ENCODE measurements at regions not wholly inside any gene's neighbourhood (a gene's known extent, or its start where the extent isn't known, plus 50 kb on each side); places are given as distances from the start of the nearest gene placed in this dataset.

DNA sequence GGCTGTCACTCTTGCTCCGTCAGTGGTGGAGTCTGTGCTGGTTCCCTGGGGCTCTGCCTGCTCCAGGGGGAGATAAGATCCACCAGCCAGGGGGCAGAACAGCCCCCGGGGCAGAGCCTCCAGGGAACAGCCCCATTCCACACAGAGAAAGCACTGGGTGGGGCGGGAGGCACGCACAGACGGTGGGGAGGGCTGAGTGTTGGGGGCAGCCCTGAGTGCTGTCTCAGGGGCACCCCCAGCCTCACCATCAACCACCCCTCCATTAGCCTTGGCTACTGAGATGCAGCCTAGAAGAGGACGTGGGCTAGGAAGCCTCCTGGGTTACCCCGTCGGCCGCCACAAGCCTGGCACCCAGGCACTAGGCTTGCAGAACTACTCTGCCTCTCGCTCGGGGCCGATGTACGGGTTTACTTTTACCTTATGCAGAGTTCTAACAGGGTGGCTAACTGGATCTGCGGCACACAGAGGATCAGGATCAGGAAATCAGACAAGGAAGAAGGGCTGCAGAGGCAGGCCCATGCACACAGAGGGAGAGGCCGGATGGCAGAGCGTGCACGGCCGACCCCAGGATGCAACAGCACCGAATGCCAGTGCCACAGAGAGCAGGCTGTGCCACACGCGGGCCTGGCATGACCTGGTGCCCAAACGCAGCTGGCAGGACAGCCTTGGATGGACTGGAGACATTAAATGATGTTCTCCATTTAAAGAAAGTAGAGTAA lies 140.5 kb downstream of the CTTN start:
- no peaks in the 10 kb centered on the region for H3K36me3 ChIP-seq (ENCODE audit: control insufficient read depth, insufficient read depth, low read length)
- ATAC-seq (no peak), FAIRE-seq (no peak), DNase-seq (ENCODE audit: extremely low read depth in 1 of 4, low spot score in 3 of 4) (no peak)
- BruUV-seq (replicated peaks), result no TSS peak
- 0 out of 5 replicates have a peak, but pooled peaks cover 0 to 4% of the 10 kb centered on the region in 2 experiments for H3K4me1 ChIP-seq (replicated peaks in 1 of 2; ENCODE audit: control insufficient read depth in 2 of 2, insufficient read depth in 2 of 2, low read length in 2 of 2)
- H3K9ac ChIP-seq (ENCODE audit: insufficient read depth in 1 of 2, low read depth in 2 of 2, low read length in 2 of 2), result no peak overlapping the region
- peaks cover 7 to 77% of the 10 kb centered on the region in 2 experiments; a peak in 3 of 5 replicates for H3K27me3 ChIP-seq (ENCODE audit: control insufficient read depth in 2 of 2, insufficient read depth in 2 of 2, low read length in 2 of 2)
- no peak overlapping the region for H2AFZ ChIP-seq (ENCODE audit: low read depth, low read length)
- H3K9me1 ChIP-seq (ENCODE audit: control insufficient read depth, insufficient read depth, low read length), result no peaks in the 10 kb centered on the region
- no peaks in the 10 kb centered on the region for H3K9me3 ChIP-seq (replicated peaks; ENCODE audit: control insufficient read depth, insufficient read depth, low read depth, low read length)
- H3K27ac ChIP-seq (ENCODE audit: extremely low read depth, low read depth, low read length), result no peak overlapping the region
- in situ Hi-C loops (cut with MboI) (no loop called here), intact Hi-C loops (cut with micrococcal nuclease) (no loop called here)
- no peak overlapping the region for H3K4me3 ChIP-seq
- TF ChIP-seq ADNP (tag; IDR thresholded peaks at IDR 0.05), result no peak
- TF ChIP-seq GTF2F1 (IDR thresholded peaks at IDR 0.05; ENCODE audit: low read depth, low read length), result no peak
- TF ChIP-seq ZNF239 (CRISPR knock-in tag; IDR thresholded peaks at IDR 0.05), result no peak
- no peak for TF ChIP-seq PTRF (tag; IDR thresholded peaks at IDR 0.05)
- TF ChIP-seq ARHGAP35 (IDR thresholded peaks at IDR 0.05; ENCODE audit: partially characterized antibody), result no peak
- TF ChIP-seq ETV6 (IDR thresholded peaks at IDR 0.05; ENCODE audit: borderline replicate concordance in 1 of 2, low read depth in 2 of 2, low read length in 1 of 2), result no peak
- no peak for TF ChIP-seq ETV6 (CRISPR knock-in tag; IDR thresholded peaks at IDR 0.05; ENCODE audit: borderline replicate concordance)
- TF ChIP-seq, protein P1, sequence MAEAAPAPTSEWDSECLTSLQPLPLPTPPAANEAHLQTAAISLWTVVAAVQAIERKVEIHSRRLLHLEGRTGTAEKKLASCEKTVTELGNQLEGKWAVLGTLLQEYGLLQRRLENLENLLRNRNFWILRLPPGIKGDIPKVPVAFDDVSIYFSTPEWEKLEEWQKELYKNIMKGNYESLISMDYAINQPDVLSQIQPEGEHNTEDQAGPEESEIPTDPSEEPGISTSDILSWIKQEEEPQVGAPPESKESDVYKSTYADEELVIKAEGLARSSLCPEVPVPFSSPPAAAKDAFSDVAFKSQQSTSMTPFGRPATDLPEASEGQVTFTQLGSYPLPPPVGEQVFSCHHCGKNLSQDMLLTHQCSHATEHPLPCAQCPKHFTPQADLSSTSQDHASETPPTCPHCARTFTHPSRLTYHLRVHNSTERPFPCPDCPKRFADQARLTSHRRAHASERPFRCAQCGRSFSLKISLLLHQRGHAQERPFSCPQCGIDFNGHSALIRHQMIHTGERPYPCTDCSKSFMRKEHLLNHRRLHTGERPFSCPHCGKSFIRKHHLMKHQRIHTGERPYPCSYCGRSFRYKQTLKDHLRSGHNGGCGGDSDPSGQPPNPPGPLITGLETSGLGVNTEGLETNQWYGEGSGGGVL (CRISPR knock-in tag; IDR thresholded peaks at IDR 0.05), result no peak
- no peak for TF ChIP-seq GATA2 (CRISPR knock-in tag; IDR thresholded peaks at IDR 0.05)
- no peak for TF ChIP-seq TCF7 (IDR thresholded peaks at IDR 0.05; ENCODE audit: borderline replicate concordance)
- no peak for TF ChIP-seq ZNF707 (CRISPR knock-in tag; conservative IDR thresholded peaks at IDR 0.05)
- no peak for TF ChIP-seq PURB (CRISPR knock-in tag; IDR thresholded peaks at IDR 0.05; ENCODE audit: low read depth)
- TF ChIP-seq ZNF232 (CRISPR knock-in tag; IDR thresholded peaks at IDR 0.05), result no peak
- no peak for TF ChIP-seq SUPT5H (IDR thresholded peaks at IDR 0.05)
- TF ChIP-seq HDGF (IDR thresholded peaks at IDR 0.05), result no peak
- TF ChIP-seq SIN3A (IDR thresholded peaks at IDR 0.05; ENCODE audit: borderline replicate concordance in 2 of 2, control insufficient read depth in 1 of 2, low read depth in 2 of 2, low read length in 2 of 2), result no peak
- no peak for TF ChIP-seq POLR2A (conservative IDR thresholded peaks at IDR 0.05)
- no peak for TF ChIP-seq SRSF9 (IDR thresholded peaks at IDR 0.05; ENCODE audit: borderline replicate concordance, low read depth, low read length)
- TF ChIP-seq, protein P2, sequence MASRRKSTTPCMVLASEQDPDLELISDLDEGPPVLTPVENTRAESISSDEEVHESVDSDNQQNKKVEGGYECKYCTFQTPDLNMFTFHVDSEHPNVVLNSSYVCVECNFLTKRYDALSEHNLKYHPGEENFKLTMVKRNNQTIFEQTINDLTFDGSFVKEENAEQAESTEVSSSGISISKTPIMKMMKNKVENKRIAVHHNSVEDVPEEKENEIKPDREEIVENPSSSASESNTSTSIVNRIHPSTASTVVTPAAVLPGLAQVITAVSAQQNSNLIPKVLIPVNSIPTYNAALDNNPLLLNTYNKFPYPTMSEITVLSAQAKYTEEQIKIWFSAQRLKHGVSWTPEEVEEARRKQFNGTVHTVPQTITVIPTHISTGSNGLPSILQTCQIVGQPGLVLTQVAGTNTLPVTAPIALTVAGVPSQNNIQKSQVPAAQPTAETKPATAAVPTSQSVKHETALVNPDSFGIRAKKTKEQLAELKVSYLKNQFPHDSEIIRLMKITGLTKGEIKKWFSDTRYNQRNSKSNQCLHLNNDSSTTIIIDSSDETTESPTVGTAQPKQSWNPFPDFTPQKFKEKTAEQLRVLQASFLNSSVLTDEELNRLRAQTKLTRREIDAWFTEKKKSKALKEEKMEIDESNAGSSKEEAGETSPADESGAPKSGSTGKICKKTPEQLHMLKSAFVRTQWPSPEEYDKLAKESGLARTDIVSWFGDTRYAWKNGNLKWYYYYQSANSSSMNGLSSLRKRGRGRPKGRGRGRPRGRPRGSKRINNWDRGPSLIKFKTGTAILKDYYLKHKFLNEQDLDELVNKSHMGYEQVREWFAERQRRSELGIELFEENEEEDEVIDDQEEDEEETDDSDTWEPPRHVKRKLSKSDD (conservative IDR thresholded peaks at IDR 0.05; ENCODE audit: low read length), result no peak
- no peak for TF ChIP-seq FIP1L1 (IDR thresholded peaks at IDR 0.05; ENCODE audit: low read depth, low read length, poor library complexity, severe bottlenecking)
- no peak overlapping the region for H3K4me2 ChIP-seq (ENCODE audit: insufficient read depth, low read length)
- WGBS (ENCODE audit: insufficient coverage, low coverage, missing lambda C conversion rate), result 2% methylated on average over 19 of the region's 22 CpGs
- POLR2A ChIA-PET, result no interaction called here
- CTCF ChIA-PET (ENCODE audit: low intra/inter-chr PET ratio), result no interaction called here
- H3K79me2 ChIP-seq (ENCODE audit: control insufficient read depth, insufficient read depth, low read length), result no peaks in the 10 kb centered on the region
- peaks cover 3% of the 10 kb centered on the region; the same call in 1 of the 2 replicates for H4K20me1 ChIP-seq (replicated peaks; ENCODE audit: control insufficient read depth, insufficient read depth, low read length)

Measured in K562 (cell line).